ENCODE measurements at regions not wholly inside any gene's neighbourhood (a gene's known extent, or its start where the extent isn't known, plus 50 kb on each side); places are given as distances from the start of the nearest gene placed in this dataset.

DNA sequence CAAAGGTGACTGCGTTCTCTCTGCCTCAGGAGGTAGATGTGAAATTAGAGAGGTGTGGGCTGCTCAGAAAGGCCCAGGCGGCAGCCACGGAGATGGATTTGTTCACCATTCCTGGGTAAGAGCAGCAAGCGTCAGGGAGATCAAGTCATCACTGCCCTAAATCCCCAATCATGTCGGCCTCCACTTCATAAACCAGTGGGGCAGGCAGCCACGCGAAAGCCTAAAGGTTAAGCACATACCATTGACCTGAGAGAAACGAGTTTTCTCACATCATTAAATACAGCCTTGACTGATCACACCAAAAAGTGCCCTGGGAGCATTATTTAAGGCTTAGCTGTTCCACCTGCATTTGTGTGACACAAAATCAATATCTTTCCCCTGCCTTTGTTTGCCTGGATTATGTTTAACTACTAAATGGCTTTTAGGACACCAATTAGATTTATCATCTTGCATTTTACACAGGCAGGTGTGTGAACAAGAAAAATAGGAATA, 50.7 kb upstream of the FOXB1 start:
- DNase-seq (ENCODE audit: low read depth), result no peak

DNA sequence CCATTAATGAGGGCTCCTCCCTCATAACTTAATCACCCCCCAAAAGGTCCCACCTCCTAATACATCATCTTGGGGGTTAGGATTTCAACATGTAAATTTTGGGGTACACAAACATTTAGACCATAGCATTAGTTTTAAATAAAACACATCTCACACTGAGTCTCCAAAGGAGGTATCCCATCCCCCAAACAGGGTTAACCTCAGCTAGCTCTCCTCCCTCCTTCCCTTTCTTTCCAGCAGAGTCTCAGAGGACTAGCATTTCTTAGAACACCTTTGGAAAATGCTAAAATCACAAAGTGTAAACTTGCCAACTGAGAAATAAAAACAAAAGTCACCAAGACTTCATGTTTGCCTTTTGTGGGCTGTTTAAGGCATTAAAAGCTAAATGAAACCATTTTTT, 51.2 kb upstream of the FOXB1 start:
- no peak for DNase-seq (ENCODE audit: low read depth)

GRCh38 chr15:59950603-59951388, 53.3 kb upstream of the FOXB1 start:
- no peak for DNase-seq (ENCODE audit: low read depth)

GRCh38 chr15:59948924-59949613, 55.0 kb upstream of the FOXB1 start:
- DNase-seq (ENCODE audit: low read depth), result no peak

DNA sequence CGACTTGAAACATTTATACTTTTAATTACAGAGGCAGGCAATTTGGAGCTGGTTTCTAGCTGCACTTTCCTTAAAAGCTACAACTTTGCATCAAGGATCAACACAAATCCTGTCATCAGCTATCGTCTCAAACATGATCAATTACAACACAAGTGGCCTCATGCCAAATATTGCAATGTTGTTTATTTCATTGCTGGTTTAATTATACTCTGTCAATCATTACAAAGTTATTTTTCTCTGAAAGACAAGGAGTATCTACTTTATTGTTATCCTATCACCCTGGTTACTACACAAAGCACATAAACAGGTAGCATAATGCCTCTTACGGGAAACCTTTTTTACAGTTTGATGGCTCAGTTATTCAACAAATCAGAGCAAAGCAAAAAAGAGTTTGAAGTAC, 58.0 kb upstream of the FOXB1 start:
- DNase-seq (ENCODE audit: low read depth), result no peak

- no peak for DNase-seq (ENCODE audit: low read depth)
These were observed 59.1 kb upstream of the FOXB1 start for GRCh38 chr15:59945036-59945435.

GRCh38 chr15:59941612-59942011, 62.5 kb upstream of the FOXB1 start:
- no peak for DNase-seq (ENCODE audit: low read depth)

DNA sequence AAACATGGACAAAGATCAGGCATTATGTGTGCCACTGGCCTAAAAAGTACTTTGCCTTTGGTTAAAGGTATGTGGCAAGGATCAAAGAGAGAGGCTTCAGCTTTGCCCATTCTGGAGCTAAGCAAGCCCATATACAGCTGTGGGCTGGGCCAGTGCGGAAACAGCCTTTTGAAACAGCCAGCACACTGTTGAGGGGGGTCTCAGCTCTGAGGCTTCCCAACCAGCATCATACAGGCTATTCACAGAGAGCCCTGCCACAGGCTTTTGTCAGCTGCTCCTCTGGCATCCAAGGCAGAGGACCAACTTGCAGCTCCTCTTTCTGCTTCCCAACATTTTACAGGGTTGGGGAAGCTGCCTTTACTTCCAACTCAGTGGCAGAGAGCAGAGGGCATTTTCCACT, 63.2 kb upstream of the FOXB1 start:
- no peak for DNase-seq (ENCODE audit: low read depth)

DNA sequence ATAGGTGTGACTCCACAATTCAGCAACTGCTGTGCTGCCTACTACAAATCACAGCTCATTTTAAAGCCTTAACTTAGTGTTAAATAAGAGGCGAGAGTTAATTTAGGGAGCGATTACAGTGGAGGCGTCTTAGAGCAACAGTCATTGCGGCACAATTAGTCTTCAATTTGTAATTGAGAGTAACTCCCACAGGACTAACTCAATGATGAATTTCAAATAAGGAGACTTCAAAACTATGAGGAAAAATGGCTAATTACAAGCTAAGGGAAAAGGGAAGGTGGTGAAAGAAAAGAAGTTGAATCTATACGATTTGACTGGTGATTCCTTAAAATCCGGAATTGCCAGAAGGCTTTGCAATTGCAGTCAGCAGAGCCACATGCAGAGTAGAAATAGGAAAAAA, 63.7 kb upstream of the FOXB1 start:
- no peak for DNase-seq (ENCODE audit: low read depth)

- no peak for DNase-seq (ENCODE audit: low read depth)
These were observed 67.4 kb upstream of the FOXB1 start for GRCh38 chr15:59936741-59937140.

- DNase-seq (ENCODE audit: low read depth), result no peak
These were observed 70.5 kb upstream of the FOXB1 start for GRCh38 chr15:59933607-59934006.

- no peak for DNase-seq (ENCODE audit: low read depth)
These were observed 72.4 kb upstream of the FOXB1 start for GRCh38 chr15:59931646-59932261.

- no peak for DNase-seq (ENCODE audit: low read depth)
These were observed 79.1 kb upstream of the FOXB1 start for GRCh38 chr15:59924812-59925522.

GRCh38 chr15:59924096-59924495, 80.0 kb upstream of the FOXB1 start:
- no peak for DNase-seq (ENCODE audit: low read depth)

DNA sequence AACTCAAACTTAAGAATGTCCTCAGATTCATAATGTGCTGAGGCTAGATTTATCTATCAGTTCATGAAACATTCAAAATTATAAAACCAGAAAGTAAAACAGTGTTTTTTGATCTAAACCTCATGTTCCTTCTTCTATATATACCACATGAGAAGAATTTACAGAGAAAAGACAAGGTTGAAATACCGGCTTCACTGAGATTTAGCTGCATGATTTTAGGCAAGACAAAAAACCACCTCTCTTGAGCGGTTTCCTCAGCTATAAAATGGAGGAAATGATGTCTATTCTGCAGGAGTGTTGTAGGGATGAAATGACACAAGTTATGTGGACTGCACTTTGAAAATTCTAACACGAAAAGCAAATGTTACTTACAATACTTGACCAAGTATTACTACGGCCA, 80.6 kb upstream of the FOXB1 start:
- DNase-seq (ENCODE audit: low read depth), result no peak

- DNase-seq (ENCODE audit: low read depth), result peak; percentile 67
These were observed 84.8 kb upstream of the FOXB1 start for GRCh38 chr15:59918994-59919951.

DNA sequence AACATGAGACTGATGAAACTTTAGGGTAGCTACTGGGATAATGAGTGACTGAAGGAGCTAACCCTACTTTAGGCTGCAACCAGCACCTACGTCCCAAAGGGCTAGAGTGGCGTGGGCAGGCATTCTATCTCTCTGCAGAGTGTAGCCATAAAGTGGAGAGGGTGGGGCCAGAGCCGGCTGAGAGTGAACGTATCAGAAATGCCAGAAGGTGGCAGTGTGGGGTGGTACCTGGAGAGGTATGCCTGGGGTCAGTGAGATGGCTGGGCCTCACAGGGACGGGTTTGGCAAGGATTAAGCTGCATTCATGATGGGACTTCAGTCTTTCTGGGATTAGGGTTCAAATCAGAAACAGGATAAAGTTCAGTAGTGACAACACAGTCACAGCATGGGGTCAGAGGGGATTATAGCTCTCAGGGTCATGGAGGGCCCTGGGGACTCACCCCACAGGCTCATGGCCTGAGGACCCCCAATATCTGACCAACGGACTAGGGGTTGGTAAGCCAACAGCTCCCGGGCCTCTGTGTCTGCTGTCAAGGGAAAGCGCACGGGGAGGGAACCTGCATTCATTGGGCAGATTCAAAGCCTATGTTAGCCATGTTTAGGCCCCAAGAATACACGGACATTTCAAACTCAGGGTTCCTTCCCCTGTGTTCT, 86.5 kb upstream of the FOXB1 start:
- DNase-seq (ENCODE audit: low read depth), result no peak

DNA sequence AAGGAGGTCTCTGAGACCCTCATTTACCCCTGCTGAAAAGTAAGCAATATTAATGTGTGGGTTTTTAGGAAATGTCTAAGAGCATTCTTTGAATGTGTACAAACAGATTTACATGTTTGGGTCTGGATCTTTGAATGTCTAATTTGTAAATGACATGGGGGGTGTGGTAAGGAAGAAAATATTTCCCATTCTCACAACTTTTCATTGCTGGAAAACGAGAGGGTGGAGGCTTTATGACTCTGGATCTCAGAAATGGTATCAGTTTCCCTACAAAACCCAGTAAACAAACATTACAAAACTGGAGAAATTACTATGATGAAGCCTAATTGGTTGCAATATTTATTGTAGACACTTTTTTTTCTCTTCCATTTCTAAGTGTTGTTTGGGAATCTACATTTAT, 98.1 kb upstream of the FOXB1 start:
- no peak for DNase-seq (ENCODE audit: low read depth)

DNA sequence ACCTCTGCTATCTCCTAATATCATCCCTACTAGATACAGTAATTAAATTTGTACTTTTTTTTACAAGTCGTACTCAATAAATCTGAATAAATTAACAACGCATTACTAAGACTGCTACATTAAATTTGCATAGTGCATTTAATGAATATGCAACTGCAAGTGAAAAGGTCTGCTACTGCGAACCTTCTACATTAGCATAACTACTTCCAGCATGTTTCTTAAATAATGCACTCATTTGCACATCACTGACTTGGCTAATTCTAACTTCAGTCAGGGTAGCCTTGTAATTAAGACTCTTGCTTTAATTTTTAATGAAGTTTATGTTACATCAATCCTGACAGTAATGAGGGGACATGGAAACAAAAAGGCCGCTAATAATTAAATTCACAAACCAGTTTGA, 98.9 kb upstream of the FOXB1 start:
- DNase-seq (ENCODE audit: low read depth), result no peak

DNA sequence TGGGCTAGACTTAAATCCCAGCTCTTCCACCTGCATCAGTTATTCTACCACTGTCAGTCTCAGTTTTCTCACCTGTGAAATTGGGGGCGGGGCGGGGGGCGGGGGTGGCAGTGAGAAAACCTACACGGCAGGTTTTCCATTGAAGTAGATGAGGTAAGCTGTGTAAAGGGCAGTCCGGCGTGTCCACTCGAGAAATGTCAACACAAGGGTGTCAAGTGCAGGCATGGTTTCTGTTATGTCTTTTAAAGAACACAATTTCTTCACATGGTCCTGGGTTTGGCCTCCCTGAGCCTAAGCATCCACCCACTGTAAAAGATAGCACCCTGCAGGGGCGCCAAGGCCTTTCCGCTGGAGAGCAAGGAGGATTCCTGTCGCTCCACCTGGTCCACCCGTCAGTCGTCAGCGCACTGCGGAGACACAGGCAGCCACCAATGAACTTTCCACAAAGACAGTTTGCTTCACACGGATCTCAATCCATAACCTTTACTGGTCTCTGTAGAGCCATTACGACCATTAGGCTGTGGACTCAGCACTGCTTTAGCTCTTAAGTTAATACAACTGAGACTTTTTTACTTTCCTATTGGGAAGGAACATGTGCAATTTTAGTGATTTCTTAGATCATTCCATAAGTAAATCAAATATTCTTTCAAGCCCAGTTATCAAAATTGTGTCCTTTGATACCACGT, 99.5 kb upstream of the FOXB1 start:
- no peak for DNase-seq (ENCODE audit: low read depth)

Measured in HS-5 (cell line).